IMR-90 (cell line): ENCODE measurements at regions not wholly inside any gene's neighbourhood (a gene's known extent, or its start where the extent isn't known, plus 50 kb on each side); places are given as distances from the start of the nearest gene placed in this dataset.

Experiments
- ATAC-seq: fragments of 200-7000 bp; cut with Tn5 transposase; 2 replicates; pipeline ENCODE4 v1.9.1; 2020; ENCODE audit warnings: low read depth, mild to moderate bottlenecking, moderate library complexity
- BruUV-seq: library from RNA; stranded (reverse); fragments of 400-500 nt; replicated peaks from 2 replicates; lab custom pipeline; 2021; lab: Mats Ljungman, UMichigan
- CTCF ChIA-PET: fragments of 300-600 bp; formaldehyde crosslinking; extraction: SDS; loops from one replicate; lab custom pipeline; 2021; ENCODE audit warnings: antibody characterized with exemption; lab: Yijun Ruan, JAX
- POLR2A ChIA-PET: fragments of 300-600 bp; sonication (Branson Sonifier 250); formaldehyde crosslinking; loops from one replicate; lab custom pipeline; 2022; ENCODE audit warnings: antibody characterized with exemption; ENCODE audit not compliant: unreplicated experiment; lab: Charles Lee
- DNase-seq: peaks from one replicate; pipeline ENCODE4 v3.0.0; 2013
- H2AFZ ChIP-seq: replicated peaks from 2 replicates; pipeline ENCODE3; 2013; ENCODE audit warnings: low read length, mild to moderate bottlenecking; ENCODE audit not compliant: poor library complexity
- H2AK5ac ChIP-seq: 2 replicates; pipeline ENCODE4 v1.6.1; 2013; ENCODE audit warnings: low read depth, low read length, inconsistent platforms
- H2AK9ac ChIP-seq: replicated peaks from 2 replicates; pipeline ENCODE3; 2013; ENCODE audit warnings: mild to moderate bottlenecking, low read depth, low read length, moderate library complexity; ENCODE audit not compliant: poor library complexity
- H2BK120ac ChIP-seq: 2 replicates; pipeline ENCODE4 v1.6.1; 2013; ENCODE audit warnings: low read depth, low read length, inconsistent platforms
- H2BK15ac ChIP-seq: 3 replicates; pipeline ENCODE4 v1.6.1; 2013; ENCODE audit warnings: low read depth, low read length, inconsistent platforms
- H2BK20ac ChIP-seq: 2 replicates; pipeline ENCODE4 v1.6.1; 2013; ENCODE audit warnings: low read depth, mild to moderate bottlenecking, inconsistent platforms, low read length, moderate library complexity
- H2BK5ac ChIP-seq: 2 replicates; pipeline ENCODE4 v1.6.1; 2013; ENCODE audit warnings: mild to moderate bottlenecking, low read depth, low read length, inconsistent platforms; ENCODE audit not compliant: poor library complexity, severe bottlenecking
- H3K14ac ChIP-seq: replicated peaks from 2 replicates; pipeline ENCODE4 v1.6.1; 2013; ENCODE audit warnings: low read depth, low read length, inconsistent platforms
- H3K18ac ChIP-seq: 2 replicates; pipeline ENCODE4 v1.6.1; 2013; ENCODE audit warnings: low read depth, low read length, control low read depth
- H3K23ac ChIP-seq: 2 replicates; pipeline ENCODE4 v1.6.1; 2013; ENCODE audit warnings: low read depth, low read length, inconsistent platforms
- H3K27ac ChIP-seq: 2 replicates; pipeline ENCODE4 v1.5.1; 2013; ENCODE audit warnings: mild to moderate bottlenecking, control low read depth, low read length; ENCODE audit not compliant: insufficient read depth
- H3K27me3 ChIP-seq: 2 replicates; pipeline ENCODE4 v1.6.1; 2013; ENCODE audit warnings: low read length; ENCODE audit not compliant: control insufficient read depth, insufficient read depth
- H3K36me3 ChIP-seq: 2 replicates; pipeline ENCODE4 v1.6.1; 2013; ENCODE audit warnings: low read length, mixed read lengths; ENCODE audit not compliant: control insufficient read depth, insufficient read depth
- H3K4ac ChIP-seq: 2 replicates; pipeline ENCODE4 v1.6.1; 2013; ENCODE audit warnings: low read depth, low read length, inconsistent platforms
- H3K4me1 ChIP-seq: 2 replicates; pipeline ENCODE4 v1.6.1; 2013; ENCODE audit warnings: low read length, mixed read lengths; ENCODE audit not compliant: control insufficient read depth, insufficient read depth
- H3K4me2 ChIP-seq: 2 replicates; pipeline ENCODE4 v1.6.1; 2013; ENCODE audit warnings: low read depth, mild to moderate bottlenecking, control low read depth, low read length, moderate library complexity
- H3K4me3 ChIP-seq: 2 replicates; pipeline ENCODE4 v1.5.1; 2013; ENCODE audit warnings: low read depth, mild to moderate bottlenecking, control low read depth, low read length, moderate library complexity; ENCODE audit not compliant: insufficient read depth
- H3K56ac ChIP-seq: 2 replicates; pipeline ENCODE4 v1.6.1; 2013; ENCODE audit warnings: low read length, inconsistent platforms; ENCODE audit not compliant: insufficient read depth; ENCODE audit errors: extremely low read depth
- H3K79me1 ChIP-seq, 2 experiments: 2 replicates each; pipeline ENCODE4 v1.6.1; 2013; ENCODE audit warnings: low read length in 2 of 2, inconsistent platforms in 1 of 2, low read depth in 1 of 2
- H3K9ac ChIP-seq: 2 replicates; pipeline ENCODE4 v1.6.1; 2013; ENCODE audit warnings: low read depth, low read length, control low read depth
- H3K9me1 ChIP-seq: 2 replicates; pipeline ENCODE4 v1.6.1; 2013; ENCODE audit warnings: low read length, inconsistent platforms; ENCODE audit not compliant: insufficient read depth
- H3K9me3 ChIP-seq: 2 replicates; pipeline ENCODE4 v1.6.1; 2013; ENCODE audit warnings: low read length; ENCODE audit not compliant: control insufficient read depth, insufficient read depth
- H4K20me1 ChIP-seq: 2 replicates; pipeline ENCODE4 v1.6.1; 2013; ENCODE audit warnings: low read length, inconsistent platforms; ENCODE audit not compliant: insufficient read depth
- H4K5ac ChIP-seq: 2 replicates; pipeline ENCODE4 v1.6.1; 2013; ENCODE audit warnings: mild to moderate bottlenecking, low read depth, low read length, control low read depth
- H4K8ac ChIP-seq, 2 experiments: 2 replicates each; pipeline ENCODE4 v1.6.1; 2013; ENCODE audit warnings: low read depth in 2 of 2, low read length in 2 of 2, control low read depth in 1 of 2, inconsistent platforms in 1 of 2
- H4K91ac ChIP-seq: 2 replicates; pipeline ENCODE4 v1.6.1; 2013; ENCODE audit warnings: low read depth, low read length, inconsistent platforms; ENCODE audit not compliant: insufficient read depth
- BHLHE40 ChIP-seq: fragments of 150-350 bp; IDR thresholded peaks from 2 replicates; pipeline ENCODE4 v1.6.1; 2016; ENCODE audit warnings: mild to moderate bottlenecking, low read depth, low read length
- FOS ChIP-seq: fragments of 150-350 bp; IDR thresholded peaks from 2 replicates; pipeline ENCODE4 v1.6.1; 2016; ENCODE audit warnings: low read depth, low read length
- MAFK ChIP-seq: IDR thresholded peaks from 2 replicates; pipeline ENCODE4 v1.6.1; 2012; ENCODE audit warnings: low read depth, low read length, improper control_type of control experiment
- MAZ ChIP-seq: IDR thresholded peaks from 2 replicates; pipeline ENCODE4 v1.6.1; 2012; ENCODE audit warnings: low read depth, mild to moderate bottlenecking, low read length, improper control_type of control experiment, moderate library complexity, borderline replicate concordance
- RCOR1 ChIP-seq: IDR thresholded peaks from 2 replicates; pipeline ENCODE4 v1.6.1; 2012; ENCODE audit warnings: mild to moderate bottlenecking, low read length, improper control_type of control experiment; ENCODE audit not compliant: insufficient replicate concordance
- WGBS, 2 experiments: methylation state at CpG; one replicate each; pipeline versions ENCODE4 v1.1.5 to v1.1.7; 2013; ENCODE audit warnings: missing lambda C conversion rate in 2 of 2; ENCODE audit not compliant: insufficient read length in 1 of 2; ENCODE audit errors: extremely low coverage in 2 of 2; 5-methylcytosine and 5-hydroxymethylcytosine counted together
- dilution Hi-C: fragments of 300-500 bp; cut with HindIII; formaldehyde crosslinking; loops from one replicate; pipeline ENCODE4 v1.14.3; 2018; ENCODE audit warnings: low sequenced_read_pairs; ENCODE audit not compliant: unreplicated experiment
- in situ Hi-C: fragments of 300-500 bp; cut with MboI; formaldehyde crosslinking; loops from 3 replicates; pipeline ENCODE4 v1.14.3; 2019; ENCODE audit warnings: low sequenced_read_pairs, inconsistent platforms, mixed read lengths
- intact Hi-C: fragments of 100-400 bp; cut with micrococcal nuclease; formaldehyde crosslinking; loops from 2 replicates; pipeline ENCODE4 v1.10.0; 2022
- TF ChIP-seq, protein P1 (sequence below): fragments of 150-350 bp; IDR thresholded peaks from 2 replicates; pipeline ENCODE4 v1.6.1; 2016; ENCODE audit warnings: low read depth, mild to moderate bottlenecking, low read length, moderate library complexity, borderline replicate concordance

DNA sequence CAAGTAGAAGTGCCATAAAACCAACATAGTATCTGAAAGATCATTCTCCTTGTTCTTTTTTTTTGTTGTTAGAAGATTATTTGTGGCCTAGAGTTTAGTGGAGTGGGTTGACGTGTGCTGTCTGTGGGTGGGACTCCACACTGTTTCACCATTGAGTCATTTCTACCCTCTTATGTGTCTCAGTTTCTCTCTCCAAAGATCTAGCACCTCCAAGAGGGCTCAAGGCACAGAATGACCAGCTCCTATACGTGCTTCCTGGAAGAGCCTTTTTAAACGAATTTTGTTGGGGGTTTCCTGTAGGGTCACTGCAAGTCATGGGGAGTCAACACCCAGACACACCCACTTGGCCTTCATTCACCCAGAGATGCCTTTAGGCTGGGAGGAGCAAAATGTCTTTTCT, 150.1 kb downstream of the KLF8 start:
- Histone ChIP-seq H3K79me1 (no peaks in the 10 kb centered on the region), H3K9me3 (no peaks in the 10 kb centered on the region), H2BK120ac (no peak overlapping the region), H3K18ac (no peak overlapping the region), H2BK15ac (no peak overlapping the region), H2BK5ac (no peak overlapping the region), H2BK20ac (no peak overlapping the region), H4K5ac (no peak overlapping the region), H3K23ac (no peak overlapping the region), H3K4me2 (no peak overlapping the region), H4K20me1 (no peaks in the 10 kb centered on the region), H3K14ac (no peak overlapping the region), H2AFZ (no peak overlapping the region), H2AK9ac (no peak overlapping the region), H4K8ac (no peak overlapping the region), H3K4me3 (no peak overlapping the region), H3K4ac (no peak overlapping the region), H3K56ac (no peak overlapping the region), H4K91ac (no peak overlapping the region), H3K27ac (no peak overlapping the region), H3K9me1 (no peaks in the 10 kb centered on the region), H3K36me3 (no peaks in the 10 kb centered on the region), H3K9ac (no peak overlapping the region), H3K27me3 (no peaks in the 10 kb centered on the region), H3K4me1 (no peaks in the 10 kb centered on the region), H2AK5ac (no peak overlapping the region)
- in situ Hi-C loops = no loop called here
- no peak for TF ChIP-seq MAFK
- no peak for TF ChIP-seq FOS
- TF ChIP-seq BHLHE40 = no peak
- TF ChIP-seq RCOR1 = no peak
- TF ChIP-seq MAZ = no peak
- TF ChIP-seq, protein P1, sequence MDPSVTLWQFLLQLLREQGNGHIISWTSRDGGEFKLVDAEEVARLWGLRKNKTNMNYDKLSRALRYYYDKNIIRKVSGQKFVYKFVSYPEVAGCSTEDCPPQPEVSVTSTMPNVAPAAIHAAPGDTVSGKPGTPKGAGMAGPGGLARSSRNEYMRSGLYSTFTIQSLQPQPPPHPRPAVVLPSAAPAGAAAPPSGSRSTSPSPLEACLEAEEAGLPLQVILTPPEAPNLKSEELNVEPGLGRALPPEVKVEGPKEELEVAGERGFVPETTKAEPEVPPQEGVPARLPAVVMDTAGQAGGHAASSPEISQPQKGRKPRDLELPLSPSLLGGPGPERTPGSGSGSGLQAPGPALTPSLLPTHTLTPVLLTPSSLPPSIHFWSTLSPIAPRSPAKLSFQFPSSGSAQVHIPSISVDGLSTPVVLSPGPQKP = no peak
- intact Hi-C loops = no loop called here
- ChIA-PET CTCF (no interaction called here), POLR2A (no interaction called here)
- ATAC-seq = no peak
- dilution Hi-C loops = no loop called here
- WGBS, 2 experiments = no CpG with 5 or more reads among the region's 3 CpGs
- BruUV-seq = no TSS peak
- DNase-seq = no peak
